ENCODE measurements at regions not wholly inside any gene's neighbourhood (a gene's known extent, or its start where the extent isn't known, plus 50 kb on each side); places are given as distances from the start of the nearest gene placed in this dataset.

DNA sequence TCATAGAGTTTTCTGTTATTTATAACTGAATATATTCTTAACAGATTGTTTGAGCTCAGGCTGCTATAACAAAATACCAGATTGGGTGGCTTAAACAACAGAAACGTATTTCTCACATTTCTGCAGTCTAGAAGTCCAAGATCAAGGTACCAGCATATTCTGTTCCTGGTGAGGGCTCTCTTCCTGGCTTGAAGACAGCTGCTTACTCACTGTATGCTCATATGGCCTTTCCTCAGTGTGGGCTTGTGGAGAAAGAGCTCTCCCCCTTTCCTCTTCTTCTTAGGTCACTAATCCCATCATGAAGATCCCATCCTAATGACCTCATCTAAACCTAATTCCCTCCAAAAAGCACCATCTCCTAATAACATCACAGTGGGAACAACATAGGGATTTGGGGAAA, 117.8 kb downstream of the RASGEF1B start:
- H3K27me3 ChIP-seq (ENCODE audit: insufficient read depth, low read depth): no peaks in the 10 kb centered on the region
- no peaks in the 10 kb centered on the region for H4K20me1 ChIP-seq (ENCODE audit: insufficient read depth)
- H3K79me2 ChIP-seq (ENCODE audit: insufficient read depth, low read depth): no peaks in the 10 kb centered on the region
- TF ChIP-seq, protein P1, sequence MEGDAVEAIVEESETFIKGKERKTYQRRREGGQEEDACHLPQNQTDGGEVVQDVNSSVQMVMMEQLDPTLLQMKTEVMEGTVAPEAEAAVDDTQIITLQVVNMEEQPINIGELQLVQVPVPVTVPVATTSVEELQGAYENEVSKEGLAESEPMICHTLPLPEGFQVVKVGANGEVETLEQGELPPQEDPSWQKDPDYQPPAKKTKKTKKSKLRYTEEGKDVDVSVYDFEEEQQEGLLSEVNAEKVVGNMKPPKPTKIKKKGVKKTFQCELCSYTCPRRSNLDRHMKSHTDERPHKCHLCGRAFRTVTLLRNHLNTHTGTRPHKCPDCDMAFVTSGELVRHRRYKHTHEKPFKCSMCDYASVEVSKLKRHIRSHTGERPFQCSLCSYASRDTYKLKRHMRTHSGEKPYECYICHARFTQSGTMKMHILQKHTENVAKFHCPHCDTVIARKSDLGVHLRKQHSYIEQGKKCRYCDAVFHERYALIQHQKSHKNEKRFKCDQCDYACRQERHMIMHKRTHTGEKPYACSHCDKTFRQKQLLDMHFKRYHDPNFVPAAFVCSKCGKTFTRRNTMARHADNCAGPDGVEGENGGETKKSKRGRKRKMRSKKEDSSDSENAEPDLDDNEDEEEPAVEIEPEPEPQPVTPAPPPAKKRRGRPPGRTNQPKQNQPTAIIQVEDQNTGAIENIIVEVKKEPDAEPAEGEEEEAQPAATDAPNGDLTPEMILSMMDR (conservative IDR thresholded peaks at IDR 0.05; ENCODE audit: low read depth, low read length): no peak
- H3K36me3 ChIP-seq (ENCODE audit: insufficient read depth): no peaks in the 10 kb centered on the region
- H3K4me2 ChIP-seq: no peak overlapping the region
- no peak overlapping the region for H3K9ac ChIP-seq
- no peak overlapping the region for H3K4me3 ChIP-seq (IDR thresholded peaks at IDR 0.05; ENCODE audit: insufficient read depth, low read depth, low read length)
- H3K4me1 ChIP-seq (ENCODE audit: low read depth, poor library complexity, severe bottlenecking): no peaks in the 10 kb centered on the region
- no peak overlapping the region for H3K27ac ChIP-seq
- no peak overlapping the region for H2AFZ ChIP-seq (ENCODE audit: low read depth)

DNA sequence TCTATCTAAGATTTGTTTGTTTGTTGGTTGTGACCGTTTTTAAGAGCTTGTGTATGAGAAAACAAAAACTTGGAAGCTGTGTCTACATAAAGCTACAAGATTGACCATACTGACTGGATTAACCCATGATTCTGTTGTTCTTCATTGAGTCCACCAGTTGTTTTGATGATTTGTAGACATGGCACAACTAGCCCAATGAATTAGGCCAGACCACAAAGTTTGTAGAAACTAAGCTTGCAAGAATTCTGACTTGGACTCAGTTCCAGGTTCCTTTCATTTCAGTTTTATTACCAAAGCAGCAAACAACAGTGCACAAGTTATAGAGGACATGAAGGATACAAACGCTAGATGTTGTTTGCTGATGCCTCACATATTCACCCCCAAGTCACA, 119.3 kb downstream of the RASGEF1B start:
- Histone ChIP-seq H3K9ac (no peak overlapping the region), H3K79me2 (ENCODE audit: insufficient read depth, low read depth) (no peaks in the 10 kb centered on the region), H3K4me3 (IDR thresholded peaks at IDR 0.05; ENCODE audit: insufficient read depth, low read depth, low read length) (no peak overlapping the region), H3K36me3 (ENCODE audit: insufficient read depth) (no peaks in the 10 kb centered on the region), H4K20me1 (ENCODE audit: insufficient read depth) (no peaks in the 10 kb centered on the region), H3K4me1 (ENCODE audit: low read depth, poor library complexity, severe bottlenecking) (no peaks in the 10 kb centered on the region), H2AFZ (ENCODE audit: low read depth) (no peak overlapping the region), H3K27me3 (ENCODE audit: insufficient read depth, low read depth) (no peaks in the 10 kb centered on the region), H3K27ac (no peak overlapping the region), H3K4me2 (no peak overlapping the region)
- TF ChIP-seq, protein P1 (conservative IDR thresholded peaks at IDR 0.05; ENCODE audit: low read depth, low read length): no peak

DNA sequence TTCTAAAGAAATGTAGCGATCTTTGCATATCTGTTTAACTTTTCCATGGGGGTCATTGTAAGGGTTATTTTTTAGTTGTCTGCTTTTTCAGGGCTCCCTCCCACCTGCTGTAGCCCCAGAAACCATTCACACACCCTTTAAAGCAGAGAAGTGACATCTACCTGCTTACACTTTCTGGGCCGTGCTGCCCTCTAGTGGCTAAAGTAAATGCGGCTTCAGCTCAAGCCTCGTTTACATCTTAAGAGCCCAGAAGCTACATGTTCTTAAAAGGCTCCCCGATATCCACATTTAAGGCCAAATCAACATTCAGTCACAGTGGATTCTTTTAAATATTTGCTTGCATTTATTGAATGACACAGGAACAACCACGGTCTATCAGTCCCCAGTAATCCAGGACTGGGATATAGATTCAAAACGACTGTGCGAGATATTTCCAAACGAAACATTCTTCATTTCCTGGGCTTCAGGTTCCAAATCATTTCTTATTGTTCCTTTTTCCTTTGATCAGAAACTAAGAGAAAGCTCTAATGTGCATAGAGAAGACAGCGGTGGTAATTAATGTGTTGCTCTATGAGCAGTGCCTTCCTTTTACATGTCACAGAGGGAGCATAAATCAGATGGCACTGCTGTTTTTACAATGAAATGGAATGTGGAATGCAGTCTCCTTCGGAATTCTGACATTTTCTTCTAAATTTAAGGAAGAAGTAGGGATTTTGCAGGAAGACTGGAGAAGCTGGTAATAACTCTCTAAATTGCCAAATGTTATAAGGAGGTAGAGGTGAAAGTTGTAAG, 119.9 kb downstream of the RASGEF1B start:
- H3K4me3 ChIP-seq (IDR thresholded peaks at IDR 0.05; ENCODE audit: insufficient read depth, low read depth, low read length): no peak overlapping the region
- no peak overlapping the region for H3K27ac ChIP-seq
- no peak overlapping the region for H3K4me2 ChIP-seq

DNA sequence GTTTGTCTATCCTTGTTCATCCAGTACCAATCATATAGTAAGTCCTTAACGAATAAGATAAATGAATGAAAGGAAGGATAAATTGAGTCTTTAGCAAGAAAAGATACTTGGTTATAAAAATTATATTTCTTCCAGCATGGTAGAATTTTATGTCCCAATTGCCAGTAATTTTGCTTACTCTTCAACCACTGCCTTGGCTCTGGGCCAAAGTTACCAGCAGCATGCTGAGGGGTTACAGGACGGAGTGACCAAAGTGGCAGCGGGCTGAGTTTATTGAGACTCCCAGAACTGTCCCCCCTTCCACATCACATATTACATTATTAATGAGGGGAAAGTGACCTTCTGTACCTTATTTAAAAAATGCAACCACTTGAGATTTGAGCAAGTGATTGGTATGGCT, 121.7 kb downstream of the RASGEF1B start:
- Histone ChIP-seq H3K27ac (no peak overlapping the region), H3K4me2 (no peak overlapping the region), H3K79me2 (ENCODE audit: insufficient read depth, low read depth) (no peaks in the 10 kb centered on the region), H4K20me1 (ENCODE audit: insufficient read depth) (no peaks in the 10 kb centered on the region), H3K9ac (no peak overlapping the region), H3K36me3 (ENCODE audit: insufficient read depth) (no peaks in the 10 kb centered on the region), H3K4me1 (ENCODE audit: low read depth, poor library complexity, severe bottlenecking) (no peaks in the 10 kb centered on the region), H3K4me3 (IDR thresholded peaks at IDR 0.05; ENCODE audit: insufficient read depth, low read depth, low read length) (no peak overlapping the region), H2AFZ (ENCODE audit: low read depth) (no peak overlapping the region), H3K27me3 (ENCODE audit: insufficient read depth, low read depth) (no peaks in the 10 kb centered on the region)
- TF ChIP-seq, protein P1 (conservative IDR thresholded peaks at IDR 0.05; ENCODE audit: low read depth, low read length): no peak

More for the DNA sequence above, 119.9 kb downstream of the RASGEF1B start:
- Histone ChIP-seq H3K79me2 (ENCODE audit: insufficient read depth, low read depth) (no peaks in the 10 kb centered on the region), H3K9ac (no peak overlapping the region), H3K36me3 (ENCODE audit: insufficient read depth) (no peaks in the 10 kb centered on the region), H3K27me3 (ENCODE audit: insufficient read depth, low read depth) (no peaks in the 10 kb centered on the region), H2AFZ (ENCODE audit: low read depth) (no peak overlapping the region), H4K20me1 (ENCODE audit: insufficient read depth) (no peaks in the 10 kb centered on the region), H3K4me1 (ENCODE audit: low read depth, poor library complexity, severe bottlenecking) (no peaks in the 10 kb centered on the region)
- TF ChIP-seq, protein P1 (conservative IDR thresholded peaks at IDR 0.05; ENCODE audit: low read depth, low read length): peak; percentile 97

Data from KMS-11 (cell line).